Hepatocyte (in vitro differentiated cells): ENCODE measurements at regions not wholly inside any gene's neighbourhood (a gene's known extent, or its start where the extent isn't known, plus 50 kb on each side); places are given as distances from the start of the nearest gene placed in this dataset.

Experiments used
- EZH2phosphoT487 ChIP-seq: fragments of 200-600 bp; sonication (generic); IDR thresholded peaks from one replicate; pipeline ENCODE4 v1.6.1; 2018; ENCODE audit warnings: antibody characterized with exemption, mild to moderate bottlenecking, low read depth, moderate library complexity; ENCODE audit not compliant: unreplicated experiment, severe bottlenecking
- TF ChIP-seq, protein P1 (sequence below): fragments of 200-600 bp; sonication (generic); IDR thresholded peaks from 2 replicates; pipeline ENCODE4 v1.5.1; 2016; ENCODE audit warnings: antibody characterized with exemption, mild to moderate bottlenecking; ENCODE audit not compliant: poor library complexity

DNA sequence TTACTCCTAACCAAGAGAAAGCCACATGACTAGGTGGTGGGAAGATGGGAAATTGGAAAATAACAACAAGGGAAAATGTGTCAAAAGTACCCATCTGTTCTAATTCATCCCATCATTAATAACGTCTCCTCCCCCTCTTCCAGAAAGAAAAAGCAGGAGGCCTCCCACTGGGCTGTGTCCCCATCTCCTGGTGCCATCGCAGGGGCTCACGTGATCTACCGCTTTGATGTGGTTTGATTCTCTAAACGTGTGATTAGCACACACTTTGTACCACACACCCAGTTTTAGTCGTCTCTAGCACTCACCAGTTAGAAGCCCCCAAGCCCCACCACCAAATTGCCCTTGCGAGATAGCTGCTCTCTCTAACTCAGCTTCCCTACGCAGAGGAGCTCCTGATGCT lies 353.6 kb downstream of the RRAGC start:
- TF ChIP-seq, protein P1, sequence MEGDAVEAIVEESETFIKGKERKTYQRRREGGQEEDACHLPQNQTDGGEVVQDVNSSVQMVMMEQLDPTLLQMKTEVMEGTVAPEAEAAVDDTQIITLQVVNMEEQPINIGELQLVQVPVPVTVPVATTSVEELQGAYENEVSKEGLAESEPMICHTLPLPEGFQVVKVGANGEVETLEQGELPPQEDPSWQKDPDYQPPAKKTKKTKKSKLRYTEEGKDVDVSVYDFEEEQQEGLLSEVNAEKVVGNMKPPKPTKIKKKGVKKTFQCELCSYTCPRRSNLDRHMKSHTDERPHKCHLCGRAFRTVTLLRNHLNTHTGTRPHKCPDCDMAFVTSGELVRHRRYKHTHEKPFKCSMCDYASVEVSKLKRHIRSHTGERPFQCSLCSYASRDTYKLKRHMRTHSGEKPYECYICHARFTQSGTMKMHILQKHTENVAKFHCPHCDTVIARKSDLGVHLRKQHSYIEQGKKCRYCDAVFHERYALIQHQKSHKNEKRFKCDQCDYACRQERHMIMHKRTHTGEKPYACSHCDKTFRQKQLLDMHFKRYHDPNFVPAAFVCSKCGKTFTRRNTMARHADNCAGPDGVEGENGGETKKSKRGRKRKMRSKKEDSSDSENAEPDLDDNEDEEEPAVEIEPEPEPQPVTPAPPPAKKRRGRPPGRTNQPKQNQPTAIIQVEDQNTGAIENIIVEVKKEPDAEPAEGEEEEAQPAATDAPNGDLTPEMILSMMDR, result no peak
- no peak for TF ChIP-seq EZH2phosphoT487
